T-cell (primary cell): ENCODE measurements at regions not wholly inside any gene's neighbourhood (a gene's known extent, or its start where the extent isn't known, plus 50 kb on each side); places are given as distances from the start of the nearest gene placed in this dataset.

Experiments used
- ATAC-seq, 4 experiments: fragments of 200-7000 bp in 3 of 4; fragments of 150-1000 bp in 1 of 4; cut with Tn5 transposase; replicated peaks in 1 of 4; 1 replicate in 3 of 4; 2 replicates in 1 of 4; pipeline ENCODE4 v1.10.0; 2021; ENCODE audit warnings: moderate library complexity in 3 of 4, mild to moderate bottlenecking in 2 of 4, moderate number of reproducible peaks in 1 of 4
- CTCF ChIA-PET, 2 donors: fragments of 300-600 bp; sonication (Branson Sonifier 250); formaldehyde crosslinking; loops; one replicate each; lab custom pipeline; 2022; ENCODE audit warnings: antibody characterized with exemption in 2 of 2; lab: Charles Lee
- POLR2A ChIA-PET, 2 donors: fragments of 300-600 bp; sonication (Branson Sonifier 250); formaldehyde crosslinking; loops; one replicate each; lab custom pipeline; 2022; ENCODE audit warnings: antibody characterized with exemption in 2 of 2; lab: Charles Lee
- DNase-seq, 35 experiments: peaks; one replicate each; pipeline versions ENCODE4 v3.0.0 to v3.0.0-alpha.2; 2013 to 2023
- H3K27ac ChIP-seq: one replicate; pipeline ENCODE4 v1.5.1; 2013; ENCODE audit warnings: low read length
- H3K27me3 ChIP-seq, 2 experiments: replicated peaks in 1 of 2; 1 replicate in 1 of 2; 2 replicates in 1 of 2; pipeline versions ENCODE4 v1.6.1 to v1.7.0; 2013; ENCODE audit warnings: low read length in 1 of 2, mixed read lengths in 1 of 2; ENCODE audit not compliant: control insufficient read depth in 2 of 2, insufficient read depth in 2 of 2; ENCODE audit errors: extremely low read depth in 1 of 2
- H3K36me3 ChIP-seq, 2 donors: 1 replicate in 1 of 2; 2 replicates in 1 of 2; pipeline versions ENCODE4 v1.6.1 to v1.7.0; 2013; ENCODE audit warnings: low read length in 1 of 2; ENCODE audit not compliant: control insufficient read depth in 2 of 2, insufficient read depth in 1 of 2; ENCODE audit errors: extremely low read depth in 1 of 2
- H3K4me1 ChIP-seq, 2 experiments: 1 replicate in 1 of 2; 2 replicates in 1 of 2; pipeline versions ENCODE4 v1.6.1 to v1.7.0; 2013; ENCODE audit warnings: low read length in 2 of 2, mixed read lengths in 1 of 2; ENCODE audit not compliant: insufficient read depth in 2 of 2, control insufficient read depth in 1 of 2; ENCODE audit errors: extremely low read depth in 1 of 2
- H3K4me3 ChIP-seq, 2 donors: 1 replicate in 1 of 2; 2 replicates in 1 of 2; pipeline versions ENCODE4 v1.5.1 to v1.7.0; 2013; ENCODE audit warnings: mild to moderate bottlenecking in 2 of 2, low read length in 1 of 2, moderate library complexity in 1 of 2; ENCODE audit not compliant: control insufficient read depth in 1 of 2; ENCODE audit errors: extremely low read depth in 1 of 2
- H3K9me3 ChIP-seq: 2 replicates; pipeline ENCODE4 v1.7.0; 2013
- H3K27ac Mint-ChIP-seq, 2 donors: one replicate each; pipeline ENCODE4 v1.8.0; 2020 to 2021; ENCODE audit warnings: mild to moderate bottlenecking in 2 of 2, mixed read lengths in 2 of 2
- H3K27me3 Mint-ChIP-seq, 2 donors: one replicate each; pipeline ENCODE4 v1.8.0; 2021 to 2022; ENCODE audit warnings: mixed read lengths in 2 of 2
- H3K36me3 Mint-ChIP-seq: one replicate; pipeline ENCODE4 v1.8.0; 2021; ENCODE audit warnings: mixed read lengths
- H3K4me1 Mint-ChIP-seq, 3 donors: one replicate each; pipeline ENCODE4 v1.8.0; 2020 to 2022; ENCODE audit warnings: mixed read lengths in 3 of 3, mild to moderate bottlenecking in 1 of 3
- H3K4me3 Mint-ChIP-seq, 3 donors: one replicate each; pipeline ENCODE4 v1.8.0; 2020 to 2022; ENCODE audit warnings: mild to moderate bottlenecking in 3 of 3, mixed read lengths in 3 of 3, moderate library complexity in 3 of 3
- H3K9me3 Mint-ChIP-seq, 3 donors: one replicate each; pipeline ENCODE4 v1.8.0; 2020 to 2022; ENCODE audit warnings: mixed read lengths in 3 of 3
- WGBS: methylation state at CpG from one replicate; pipeline ENCODE4 v1.1.5; 2013; ENCODE audit warnings: missing lambda C conversion rate; ENCODE audit not compliant: insufficient coverage; 5-methylcytosine and 5-hydroxymethylcytosine counted together

DNA sequence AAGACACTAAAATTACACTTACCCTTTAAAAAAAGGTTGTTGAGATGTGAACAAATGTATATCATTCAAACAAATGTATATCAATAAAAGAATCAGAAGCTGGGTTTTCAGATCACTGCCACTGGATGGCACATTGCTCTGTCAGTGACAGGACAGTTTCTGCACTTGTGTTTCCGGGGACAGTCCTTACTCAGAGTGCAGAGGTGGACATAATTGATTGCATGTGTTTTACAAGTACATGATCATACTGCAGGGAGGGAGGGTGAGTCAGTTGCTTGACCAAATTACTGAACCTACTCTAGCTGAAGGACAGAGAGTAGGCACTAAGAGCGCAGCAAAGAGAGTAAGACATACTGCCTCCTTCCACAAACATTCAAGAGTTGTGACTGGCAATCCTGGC lies 302.3 kb downstream of the TENT5A start:
- no peaks in the 10 kb centered on the region for H3K4me1 Mint-ChIP-seq
- H3K36me3 ChIP-seq = no peaks in the 10 kb centered on the region
- no peaks in the 10 kb centered on the region for H3K4me1 ChIP-seq
- no peaks in the 10 kb centered on the region for H3K36me3 Mint-ChIP-seq
- H3K27me3 ChIP-seq = no peaks in the 10 kb centered on the region
- ChIA-PET CTCF (interaction anchor here in 1 of 2 donors (0.6 kb wide), 1 partner anchor 1705 kb away, joined by 3 read pairs; no protein-coding TSS in a partner anchor), POLR2A (no interaction called here)
- H3K9me3 Mint-ChIP-seq = no peaks in the 10 kb centered on the region
- H3K27me3 Mint-ChIP-seq = no peaks in the 10 kb centered on the region
- DNase-seq (no peak), ATAC-seq (no peak)
- H3K4me3 Mint-ChIP-seq = no peak overlapping the region
- no peak overlapping the region for H3K27ac Mint-ChIP-seq
- H3K27ac ChIP-seq = no peak overlapping the region
- H3K9me3 ChIP-seq = no peaks in the 10 kb centered on the region
- H3K4me3 ChIP-seq = no peak overlapping the region
- WGBS = 50% methylated on average over 1 of the region's 2 CpGs

DNA sequence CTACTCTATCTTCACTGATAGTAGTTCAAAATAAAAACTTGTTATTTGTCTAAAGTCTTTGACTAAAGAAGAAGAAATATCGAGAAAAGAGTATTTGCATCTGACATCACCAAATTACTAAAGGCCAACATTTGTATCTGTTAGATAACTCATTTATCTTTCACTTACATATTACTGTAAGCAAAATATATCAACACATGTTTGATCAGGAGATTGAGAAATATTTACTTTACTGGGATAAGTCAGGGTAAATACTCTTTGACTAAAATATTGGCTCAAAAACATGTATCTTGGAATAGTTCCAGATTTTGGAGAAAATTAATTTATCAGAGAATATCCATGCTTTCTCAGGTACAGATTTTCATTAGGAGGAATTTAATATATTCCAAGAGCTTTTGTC lies 306.0 kb downstream of the TENT5A start:
- H3K4me1 Mint-ChIP-seq = no peaks in the 10 kb centered on the region
- DNase-seq = no peak
- Histone ChIP-seq H3K4me1 (no peaks in the 10 kb centered on the region), H3K27me3 (no peaks in the 10 kb centered on the region), H3K4me3 (no peak overlapping the region), H3K36me3 (no peaks in the 10 kb centered on the region), H3K27ac (no peak overlapping the region), H3K9me3 (no peaks in the 10 kb centered on the region)
- H3K4me3 Mint-ChIP-seq = no peak overlapping the region
- no peak for ATAC-seq
- no peaks in the 10 kb centered on the region for H3K27me3 Mint-ChIP-seq
- H3K9me3 Mint-ChIP-seq = peaks cover 0 to 3% (median 0%) of the 10 kb centered on the region in 3 donors
- no peaks in the 10 kb centered on the region for H3K36me3 Mint-ChIP-seq
- POLR2A ChIA-PET = no interaction called here
- H3K27ac Mint-ChIP-seq = no peak overlapping the region
- WGBS = no CpG with 5 or more reads among the region's 1 CpG
- CTCF ChIA-PET = no interaction called here

DNA sequence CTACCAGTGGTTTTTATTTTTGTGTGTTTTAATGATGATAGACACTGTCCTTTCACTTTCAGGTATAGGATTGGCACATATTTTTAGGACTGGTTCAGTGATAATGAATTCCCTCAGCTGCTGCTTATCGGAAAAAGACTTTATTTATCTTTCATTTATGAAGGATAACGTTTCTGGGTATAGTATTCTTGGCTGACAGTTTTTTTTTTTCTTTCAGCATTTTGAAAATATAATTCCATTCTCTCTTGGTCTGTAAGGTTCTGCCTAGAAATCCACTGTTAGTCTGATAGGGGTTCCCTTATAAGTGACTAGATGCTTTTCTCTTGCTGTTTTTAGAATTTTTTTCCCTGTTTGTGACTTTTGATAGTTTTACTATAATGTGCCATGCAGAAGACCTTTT lies 313.1 kb downstream of the TENT5A start:
- CTCF ChIA-PET = no interaction called here

DNA sequence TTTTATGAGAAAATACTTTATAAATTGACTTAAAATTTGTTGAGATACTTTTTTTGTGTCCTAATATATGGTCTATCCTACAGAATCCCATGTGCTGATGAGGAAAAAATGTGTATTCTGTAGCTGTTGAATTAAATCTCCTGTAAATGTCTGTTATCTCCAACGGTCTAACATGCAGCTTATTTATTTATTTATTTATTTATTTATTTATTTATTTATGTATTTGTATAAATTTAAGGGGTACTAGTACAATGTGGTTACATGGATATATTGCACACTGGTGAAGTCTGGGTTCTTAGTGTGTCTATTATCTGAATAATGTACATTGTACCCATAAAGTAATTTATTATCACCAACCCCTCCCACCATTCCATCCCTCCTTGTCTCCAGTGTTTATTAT lies 315.5 kb downstream of the TENT5A start:
- no peaks in the 10 kb centered on the region for H3K4me1 Mint-ChIP-seq
- POLR2A ChIA-PET = no interaction called here
- no peak overlapping the region for H3K4me3 Mint-ChIP-seq

More for the DNA sequence above, 313.1 kb downstream of the TENT5A start:
- H3K36me3 Mint-ChIP-seq = no peaks in the 10 kb centered on the region
- H3K4me1 Mint-ChIP-seq = no peaks in the 10 kb centered on the region
- Histone ChIP-seq H3K4me3 (no peak overlapping the region), H3K27me3 (no peaks in the 10 kb centered on the region), H3K27ac (no peak overlapping the region), H3K4me1 (no peaks in the 10 kb centered on the region), H3K9me3 (peaks cover 2% of the 10 kb centered on the region), H3K36me3 (no peaks in the 10 kb centered on the region)
- ATAC-seq (no peak), DNase-seq (no peak)
- H3K4me3 Mint-ChIP-seq = no peak overlapping the region
- H3K27me3 Mint-ChIP-seq = no peaks in the 10 kb centered on the region
- POLR2A ChIA-PET = no interaction called here
- WGBS = no CpG with 5 or more reads among the region's 2 CpGs
- no peak overlapping the region for H3K27ac Mint-ChIP-seq
- H3K9me3 Mint-ChIP-seq = peaks cover 14 to 42% (median 27%) of the 10 kb centered on the region in 3 donors

DNA sequence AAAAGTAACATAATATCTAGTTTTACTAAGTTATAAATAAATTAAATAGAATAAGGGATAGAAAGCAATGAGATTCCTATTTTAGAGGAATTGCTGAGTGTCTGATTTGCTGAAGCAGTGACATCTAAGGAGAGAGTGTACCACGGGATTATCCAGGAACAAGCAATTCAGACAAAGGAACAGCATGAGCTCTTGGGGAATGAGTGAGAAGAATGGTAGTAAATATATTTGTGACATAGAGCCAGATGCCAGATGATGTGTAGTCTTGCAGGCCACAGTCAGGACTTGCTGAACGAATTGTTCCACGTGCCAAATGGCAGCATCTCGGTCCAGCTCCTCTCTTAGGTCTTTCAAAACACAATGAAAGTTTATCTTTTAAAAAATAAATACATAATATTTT lies 339.2 kb downstream of the TENT5A start:
- H3K36me3 ChIP-seq = no peaks in the 10 kb centered on the region
- H3K4me1 ChIP-seq = no peaks in the 10 kb centered on the region
- POLR2A ChIA-PET = no interaction called here
- DNase-seq = no peak
- Mint-ChIP-seq H3K4me1 (no peaks in the 10 kb centered on the region), H3K27me3 (no peaks in the 10 kb centered on the region), H3K4me3 (no peak overlapping the region), H3K36me3 (no peaks in the 10 kb centered on the region), H3K9me3 (peaks cover 0 to 3% (median 0%) of the 10 kb centered on the region in 3 donors), H3K27ac (no peak overlapping the region)
- no peak overlapping the region for H3K4me3 ChIP-seq
- no peak overlapping the region for H3K27ac ChIP-seq
- 92% methylated on average over 1 of the region's 4 CpGs for WGBS
- H3K9me3 ChIP-seq = no peaks in the 10 kb centered on the region
- H3K27me3 ChIP-seq = no peaks in the 10 kb centered on the region
- CTCF ChIA-PET = no interaction called here
- no peak for ATAC-seq

More for the DNA sequence above, 315.5 kb downstream of the TENT5A start:
- Mint-ChIP-seq H3K27me3 (no peaks in the 10 kb centered on the region), H3K27ac (no peak overlapping the region), H3K9me3 (peaks cover 14 to 38% (median 27%) of the 10 kb centered on the region in 3 donors), H3K36me3 (no peaks in the 10 kb centered on the region)
- Histone ChIP-seq H3K4me1 (no peaks in the 10 kb centered on the region), H3K27me3 (no peaks in the 10 kb centered on the region), H3K27ac (no peak overlapping the region), H3K36me3 (no peaks in the 10 kb centered on the region), H3K9me3 (peaks cover 2% of the 10 kb centered on the region), H3K4me3 (no peak overlapping the region)
- WGBS = no CpG with 5 or more reads among the region's 1 CpG
- DNase-seq (no peak), ATAC-seq (no peak)
- CTCF ChIA-PET = no interaction called here

DNA sequence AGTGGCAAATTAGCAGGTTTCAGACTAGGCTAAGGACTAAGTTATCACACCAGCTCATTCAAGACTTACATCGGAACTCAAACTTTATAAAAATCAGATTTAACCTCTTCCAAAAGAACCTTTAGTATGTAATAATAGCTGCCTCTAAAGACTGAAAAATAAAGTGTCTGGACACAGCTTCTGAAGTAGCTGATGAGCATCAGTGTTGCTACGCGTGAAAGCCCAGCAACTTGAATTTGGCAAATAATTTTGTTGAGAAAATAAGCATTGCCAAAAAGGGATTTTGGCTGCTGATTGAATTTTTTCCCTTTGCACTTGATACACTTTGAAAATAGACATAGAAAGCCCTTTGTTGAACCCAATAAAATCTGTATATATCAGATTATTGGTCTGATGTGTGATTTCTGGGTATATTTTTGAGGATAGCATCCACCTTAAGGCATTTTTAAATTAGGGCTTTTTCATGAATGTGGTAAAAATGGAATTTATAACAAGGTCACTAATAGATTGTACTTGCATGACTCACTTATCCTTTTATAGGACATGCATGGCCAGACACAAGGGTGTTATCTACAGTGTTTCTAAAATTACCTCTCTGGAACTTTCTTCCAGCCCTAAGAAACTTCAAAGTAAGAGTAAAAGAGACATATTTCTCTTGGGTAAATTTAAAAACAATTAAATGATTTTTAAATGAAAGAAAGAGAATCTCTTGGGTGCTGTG lies 350.4 kb downstream of the TENT5A start:
- ChIA-PET CTCF (no interaction called here), POLR2A (interaction anchor here in 1 of 2 donors (0.6 kb wide), 1 partner anchor 16 kb away, joined by 8 read pairs; no protein-coding TSS in a partner anchor)
- Mint-ChIP-seq H3K9me3 (peaks cover 0 to 4% (median 0%) of the 10 kb centered on the region in 3 donors), H3K4me1 (no peaks in the 10 kb centered on the region), H3K27me3 (no peaks in the 10 kb centered on the region), H3K27ac (no peak overlapping the region), H3K36me3 (no peaks in the 10 kb centered on the region), H3K4me3 (no peak overlapping the region)
- Histone ChIP-seq H3K27ac (no peak overlapping the region), H3K27me3 (no peaks in the 10 kb centered on the region), H3K4me3 (no peak overlapping the region), H3K4me1 (no peaks in the 10 kb centered on the region), H3K9me3 (peaks cover 2% of the 10 kb centered on the region), H3K36me3 (no peaks in the 10 kb centered on the region)
- 100% methylated on average over 2 of the region's 3 CpGs for WGBS
- ATAC-seq (no peak), DNase-seq (no peak)
